CD4-positive, alpha-beta T cell (primary cell): ENCODE measurements at regions not wholly inside any gene's neighbourhood (a gene's known extent, or its start where the extent isn't known, plus 50 kb on each side); places are given as distances from the start of the nearest gene placed in this dataset.
A peak's percentile ranks its signal among the peaks of the same experiment; 100 is the strongest.
"Not testable (repeated sequence)": the region's sequence is repeated elsewhere in the genome, so short reads cannot be mapped to it uniquely, and the experiment has no call there.

ENCODE experiments used
- ATAC-seq: fragments of 200-7000 bp; cut with Tn5 transposase; one replicate; pipeline ENCODE4 v1.10.0; 2022; ENCODE audit warnings: mild to moderate bottlenecking; ENCODE audit not compliant: poor library complexity
- CTCF ChIA-PET: fragments of 350-600 bp; sonication (Branson Sonifier 250); formaldehyde crosslinking; loops from one replicate; lab custom pipeline; 2021; ENCODE audit warnings: antibody characterized with exemption, inconsistent platforms; lab: Charles Lee
- POLR2A ChIA-PET: fragments of 350-600 bp; sonication (Branson Sonifier 250); formaldehyde crosslinking; loops from one replicate; lab custom pipeline; 2021; ENCODE audit warnings: antibody characterized with exemption, inconsistent platforms; lab: Charles Lee
- DNase-seq, 14 experiments: peaks; one replicate each; pipeline ENCODE4 v3.0.0-alpha.2; 2013 to 2020; ENCODE audit warnings: mixed read lengths in 2 of 14
- H3K27ac ChIP-seq, 2 donors: one replicate each; pipeline versions ENCODE4 v1.5.1 to v1.7.0; 2013; ENCODE audit warnings: low read length in 2 of 2, low read depth in 1 of 2, mild to moderate bottlenecking in 1 of 2
- H3K27me3 ChIP-seq, 2 experiments: 1 replicate in 1 of 2; 2 replicates in 1 of 2; pipeline versions ENCODE4 v1.6.1 to v1.7.0; 2013; ENCODE audit warnings: low read length in 2 of 2, control low read depth in 1 of 2, mild to moderate bottlenecking in 1 of 2, moderate library complexity in 1 of 2; ENCODE audit not compliant: insufficient read depth in 2 of 2, control insufficient read depth in 1 of 2
- H3K36me3 ChIP-seq: one replicate; pipeline ENCODE4 v1.6.1; 2013; ENCODE audit warnings: low read length, control low read depth; ENCODE audit not compliant: insufficient read depth
- H3K4me1 ChIP-seq: one replicate; pipeline ENCODE4 v1.6.1; 2013; ENCODE audit warnings: low read length, control low read depth; ENCODE audit not compliant: insufficient read depth
- H3K4me3 ChIP-seq: one replicate; pipeline ENCODE4 v1.5.1; 2013; ENCODE audit warnings: mild to moderate bottlenecking, low read length, moderate library complexity
- H3K9me3 ChIP-seq, 2 experiments: 1 replicate in 1 of 2; 2 replicates in 1 of 2; pipeline versions ENCODE4 v1.6.1 to v1.7.0; 2013; ENCODE audit warnings: low read length in 2 of 2, mild to moderate bottlenecking in 2 of 2, control low read depth in 1 of 2, moderate library complexity in 1 of 2; ENCODE audit not compliant: control insufficient read depth in 1 of 2, insufficient read depth in 1 of 2
- H3K27ac Mint-ChIP-seq: one replicate; pipeline ENCODE4 v1.8.0; 2020; ENCODE audit warnings: mixed read lengths
- H3K27me3 Mint-ChIP-seq: one replicate; pipeline ENCODE4 v1.8.0; 2021; ENCODE audit warnings: mixed read lengths
- H3K36me3 Mint-ChIP-seq: one replicate; pipeline ENCODE4 v1.8.0; 2021; ENCODE audit warnings: low read depth, mixed read lengths
- H3K4me1 Mint-ChIP-seq: one replicate; pipeline ENCODE4 v1.8.0; 2021; ENCODE audit warnings: low read depth, mixed read lengths
- H3K4me3 Mint-ChIP-seq: one replicate; pipeline ENCODE4 v1.8.0; 2020; ENCODE audit warnings: mild to moderate bottlenecking, mixed read lengths
- H3K9me3 Mint-ChIP-seq: one replicate; pipeline ENCODE4 v1.8.0; 2020; ENCODE audit warnings: mixed read lengths
- CTCF ChIP-seq: fragments of 200-600 bp; IDR thresholded peaks from one replicate; pipeline ENCODE4 v1.8.0; 2022; ENCODE audit warnings: antibody characterized with exemption, mild to moderate bottlenecking
- intact Hi-C, 2 experiments: fragments of 100-400 bp; cut with DNase I in 1 of 2; cut with micrococcal nuclease in 1 of 2; formaldehyde crosslinking; loops; one replicate each; pipeline versions ENCODE4 v1.15.1 to v1.9.0; 2023 to 2025; cut with DNase I, micrococcal nuclease

GRCh38 chr6:104460738-104461483 lies 398.8 kb downstream of the HACE1 start:
- ChIA-PET CTCF (no interaction called here), POLR2A (no interaction called here)
- H3K9me3 ChIP-seq = no peaks in the 10 kb centered on the region
- H3K9me3 Mint-ChIP-seq = no peaks in the 10 kb centered on the region
- H3K27ac Mint-ChIP-seq = no peak overlapping the region
- H3K4me3 Mint-ChIP-seq = no peak overlapping the region
- no peaks in the 10 kb centered on the region for H3K4me1 ChIP-seq
- intact Hi-C loops = no loop called here
- H3K27me3 ChIP-seq = no peaks in the 10 kb centered on the region
- H3K4me3 ChIP-seq = no peak overlapping the region
- no peak for ATAC-seq
- no peak for TF ChIP-seq CTCF
- DNase-seq = no peak
- H3K36me3 Mint-ChIP-seq = no peaks in the 10 kb centered on the region
- no peaks in the 10 kb centered on the region for H3K36me3 ChIP-seq
- H3K27me3 Mint-ChIP-seq = no peaks in the 10 kb centered on the region
- no peaks in the 10 kb centered on the region for H3K4me1 Mint-ChIP-seq
- no peak overlapping the region for H3K27ac ChIP-seq

- Mint-ChIP-seq H3K36me3 (no peaks in the 10 kb centered on the region), H3K27ac (no peak overlapping the region), H3K9me3 (no peaks in the 10 kb centered on the region), H3K4me3 (no peak overlapping the region), H3K27me3 (no peaks in the 10 kb centered on the region), H3K4me1 (no peaks in the 10 kb centered on the region)
- ChIA-PET CTCF (no interaction called here), POLR2A (no interaction called here)
- Histone ChIP-seq H3K27ac (no peak overlapping the region), H3K27me3 (no peaks in the 10 kb centered on the region), H3K4me1 (no peaks in the 10 kb centered on the region), H3K9me3 (no peaks in the 10 kb centered on the region), H3K36me3 (no peaks in the 10 kb centered on the region), H3K4me3 (no peak overlapping the region)
- no peak for TF ChIP-seq CTCF
- DNase-seq = no peak
- ATAC-seq = no peak
- intact Hi-C loops = no loop called here
Measured at GRCh38 chr6:104459543-104459942, 400.2 kb downstream of the HACE1 start.

GRCh38 chr6:104449918-104450317 lies 409.8 kb downstream of the HACE1 start:
- no peaks in the 10 kb centered on the region for H3K4me1 ChIP-seq
- ATAC-seq = no peak
- no peaks in the 10 kb centered on the region for H3K36me3 ChIP-seq
- H3K36me3 Mint-ChIP-seq = no peaks in the 10 kb centered on the region
- H3K4me1 Mint-ChIP-seq = no peaks in the 10 kb centered on the region
- no peak overlapping the region for H3K4me3 ChIP-seq
- intact Hi-C loops = no loop called here
- H3K9me3 Mint-ChIP-seq = no peaks in the 10 kb centered on the region
- peaks cover 0 to 8% of the 10 kb centered on the region in 2 experiments for H3K9me3 ChIP-seq
- no peak for TF ChIP-seq CTCF
- no peak overlapping the region for H3K27ac ChIP-seq
- ChIA-PET CTCF (no interaction called here), POLR2A (no interaction called here)
- no peaks in the 10 kb centered on the region for H3K27me3 ChIP-seq
- no peak overlapping the region for H3K27ac Mint-ChIP-seq
- no peak for DNase-seq
- H3K27me3 Mint-ChIP-seq = no peaks in the 10 kb centered on the region
- H3K4me3 Mint-ChIP-seq = no peak overlapping the region

GRCh38 chr6:104446101-104447080 lies 413.3 kb downstream of the HACE1 start:
- POLR2A ChIA-PET = not testable (repeated sequence)

More at GRCh38 chr6:104446101-104447080, 413.3 kb downstream of the HACE1 start:
- H3K27ac Mint-ChIP-seq, H3K27me3 Mint-ChIP-seq, H3K9me3 ChIP-seq, ATAC-seq, H3K4me3 Mint-ChIP-seq, H3K4me1 ChIP-seq, H3K27ac ChIP-seq, H3K4me3 ChIP-seq, H3K4me1 Mint-ChIP-seq, H3K36me3 ChIP-seq, intact Hi-C loops, CTCF ChIA-PET, H3K36me3 Mint-ChIP-seq, H3K27me3 ChIP-seq, H3K9me3 Mint-ChIP-seq: not testable (repeated sequence)
- DNase-seq = peak in 1 of 14 experiments; percentile 5
